Thyroid gland (tissue), 4 donors: ENCODE measurements at regions not wholly inside any gene's neighbourhood (a gene's known extent, or its start where the extent isn't known, plus 50 kb on each side); places are given as distances from the start of the nearest gene placed in this dataset.

Experiments used
- CTCF ChIP-seq, 6 experiments: fragments of 200-600 bp in 3 of 6; fragments of 450-650 bp in 3 of 6; sonication (generic) in 3 of 6; IDR thresholded peaks; one replicate each; pipeline ENCODE4 v1.5.1; 2016 to 2019; ENCODE audit warnings: antibody characterized with exemption in 6 of 6, mild to moderate bottlenecking in 2 of 6, inconsistent platforms in 1 of 6, moderate library complexity in 1 of 6
- POLR2A ChIP-seq, 2 donors: fragments of 450-650 bp; IDR thresholded peaks; one replicate each; pipeline ENCODE4 v1.6.1; 2017; ENCODE audit warnings: antibody characterized with exemption in 2 of 2, mild to moderate bottlenecking in 2 of 2, moderate library complexity in 1 of 2

DNA sequence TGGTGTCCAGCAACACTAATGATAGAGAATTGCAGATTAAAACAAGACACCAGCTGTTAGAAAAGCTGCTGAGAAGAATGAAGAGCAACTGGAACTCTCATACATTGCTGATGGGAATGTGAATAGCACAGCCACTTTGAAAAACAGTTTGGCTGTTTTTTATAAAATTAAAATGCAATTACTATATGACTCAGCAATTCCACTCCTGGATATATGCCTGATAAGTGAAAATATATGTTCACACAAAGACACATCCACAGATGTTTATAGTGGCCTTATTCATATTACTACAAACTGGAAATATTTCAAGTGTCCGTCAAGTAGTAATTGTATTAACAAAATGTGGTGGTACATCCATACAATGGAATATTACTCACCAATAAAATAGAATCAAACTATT lies 99.7 kb upstream of the HAO2 start:
- TF ChIP-seq POLR2A (IDR thresholded peaks at IDR 0.05) (no peak), CTCF (IDR thresholded peaks at IDR 0.05) (no peak)
